PC-3 (cell line): ENCODE measurements at regions not wholly inside any gene's neighbourhood (a gene's known extent, or its start where the extent isn't known, plus 50 kb on each side); places are given as distances from the start of the nearest gene placed in this dataset.

Experiments used
- ATAC-seq: fragments of 200-7000 bp; cut with Tn5 transposase; 2 replicates; pipeline ENCODE4 v1.9.1; 2020; ENCODE audit warnings: mild to moderate bottlenecking, moderate library complexity
- BruUV-seq: library from RNA; stranded (reverse); fragments of 400-500 nt; replicated peaks from 2 replicates; lab custom pipeline; 2021; lab: Mats Ljungman, UMichigan
- CTCF ChIA-PET: fragments of 300-600 bp; sonication (Branson Sonifier 250); formaldehyde crosslinking; loops from one replicate; lab custom pipeline; 2022; ENCODE audit warnings: antibody characterized with exemption; lab: Charles Lee
- POLR2A ChIA-PET: fragments of 300-600 bp; sonication (Branson Sonifier 250); formaldehyde crosslinking; loops from one replicate; lab custom pipeline; 2022; ENCODE audit warnings: antibody characterized with exemption; ENCODE audit not compliant: unreplicated experiment; lab: Charles Lee
- DNase-seq: peaks from one replicate; pipeline ENCODE4 v3.0.0-alpha.2; 2015
- H2AFZ ChIP-seq: fragments of 300-600 bp; sonication (generic); 2 replicates; pipeline ENCODE4 v1.6.0; 2016; ENCODE audit warnings: antibody characterized with exemption, low read length
- H3F3A ChIP-seq: fragments of 300-600 bp; sonication (generic); one replicate; pipeline ENCODE4 v1.6.0; 2017; ENCODE audit warnings: antibody characterized with exemption, low read length, control low read depth, mild to moderate bottlenecking; ENCODE audit not compliant: unreplicated experiment
- H3K27ac ChIP-seq: fragments of 300-600 bp; sonication (generic); 2 replicates; pipeline ENCODE4 v1.5.1; 2016; ENCODE audit warnings: mild to moderate bottlenecking, low read length
- H3K27me3 ChIP-seq: fragments of 300-600 bp; sonication (generic); 2 replicates; pipeline ENCODE4 v1.6.1; 2016; ENCODE audit warnings: low read length, mixed read lengths
- H3K36me3 ChIP-seq: fragments of 300-600 bp; sonication (generic); 2 replicates; pipeline ENCODE4 v1.6.1; 2016; ENCODE audit warnings: low read depth, mixed run types, low read length, mixed read lengths
- H3K4me1 ChIP-seq: fragments of 300-600 bp; sonication (generic); 2 replicates; pipeline ENCODE4 v1.5.1; 2016; ENCODE audit warnings: low read length; ENCODE audit not compliant: insufficient read depth
- H3K4me2 ChIP-seq: fragments of 300-600 bp; sonication (generic); 2 replicates; pipeline ENCODE4 v1.6.0; 2016; ENCODE audit warnings: low read length
- H3K4me3 ChIP-seq: fragments of 300-600 bp; sonication (generic); 2 replicates; pipeline ENCODE4 v1.5.1; 2016; ENCODE audit warnings: mild to moderate bottlenecking, low read length, mixed read lengths
- H3K79me2 ChIP-seq: fragments of 300-600 bp; sonication (generic); 2 replicates; pipeline ENCODE4 v1.6.1; 2017; ENCODE audit warnings: low read length, mixed read lengths
- H3K9ac ChIP-seq: fragments of 300-600 bp; sonication (generic); 2 replicates; pipeline ENCODE4 v1.6.0; 2016; ENCODE audit warnings: mild to moderate bottlenecking, low read length
- H3K9me2 ChIP-seq: fragments of 300-600 bp; sonication (generic); replicated peaks from 2 replicates; pipeline ENCODE4 v1.6.1; 2016; ENCODE audit warnings: mixed run types, low read length, mixed read lengths
- H3K9me3 ChIP-seq: fragments of 300-600 bp; sonication (generic); 2 replicates; pipeline ENCODE4 v1.6.1; 2016; ENCODE audit warnings: low read length, mixed read lengths
- H4K20me1 ChIP-seq: fragments of 300-600 bp; sonication (generic); 2 replicates; pipeline ENCODE4 v1.6.1; 2016; ENCODE audit warnings: low read length, mixed read lengths
- EZH2 ChIP-seq: fragments of 300-600 bp; sonication (generic); IDR thresholded peaks from one replicate; pipeline ENCODE4 v1.6.1; 2017; ENCODE audit warnings: antibody characterized with exemption, mild to moderate bottlenecking, low read length; ENCODE audit not compliant: unreplicated experiment
- EZH2phosphoT487 ChIP-seq: fragments of 300-600 bp; sonication (generic); IDR thresholded peaks from 2 replicates; pipeline ENCODE4 v1.6.1; 2018; ENCODE audit warnings: mild to moderate bottlenecking, antibody characterized with exemption, low read length, borderline replicate concordance
- intact Hi-C: fragments of 100-400 bp; cut with micrococcal nuclease; formaldehyde crosslinking; loops from 2 replicates; pipeline ENCODE4 v1.9.0; 2023
- TF ChIP-seq, protein P1 (sequence below): fragments of 300-600 bp; sonication (generic); conservative IDR thresholded peaks from 2 replicates; pipeline ENCODE4 v1.5.1; 2017; ENCODE audit warnings: antibody characterized with exemption, low read depth, mild to moderate bottlenecking, low read length

GRCh38 chr15:94059013-94059587, 172.3 kb upstream of the MCTP2 start:
- CTCF ChIA-PET: no interaction called here
- Histone ChIP-seq H3K27ac (no peak overlapping the region), H3K36me3 (no peaks in the 10 kb centered on the region), H2AFZ (no peak overlapping the region), H3K4me1 (peaks cover 14% of the 10 kb centered on the region), H3K4me2 (no peak overlapping the region), H3K79me2 (no peaks in the 10 kb centered on the region), H3K9me3 (no peaks in the 10 kb centered on the region), H3F3A (no peaks in the 10 kb centered on the region), H3K9ac (no peak overlapping the region), H3K27me3 (no peaks in the 10 kb centered on the region), H4K20me1 (no peaks in the 10 kb centered on the region), H3K4me3 (no peak overlapping the region), H3K9me2 (no peaks in the 10 kb centered on the region)
- DNase-seq (no peak), ATAC-seq (no peak)
- POLR2A ChIA-PET: no interaction called here
- TF ChIP-seq EZH2 (no peak), EZH2phosphoT487 (no peak)
- intact Hi-C loops: no loop called here
- BruUV-seq: no TSS peak

GRCh38 chr15:94057305-94057704, 174.1 kb upstream of the MCTP2 start:
- TF ChIP-seq, protein P1, sequence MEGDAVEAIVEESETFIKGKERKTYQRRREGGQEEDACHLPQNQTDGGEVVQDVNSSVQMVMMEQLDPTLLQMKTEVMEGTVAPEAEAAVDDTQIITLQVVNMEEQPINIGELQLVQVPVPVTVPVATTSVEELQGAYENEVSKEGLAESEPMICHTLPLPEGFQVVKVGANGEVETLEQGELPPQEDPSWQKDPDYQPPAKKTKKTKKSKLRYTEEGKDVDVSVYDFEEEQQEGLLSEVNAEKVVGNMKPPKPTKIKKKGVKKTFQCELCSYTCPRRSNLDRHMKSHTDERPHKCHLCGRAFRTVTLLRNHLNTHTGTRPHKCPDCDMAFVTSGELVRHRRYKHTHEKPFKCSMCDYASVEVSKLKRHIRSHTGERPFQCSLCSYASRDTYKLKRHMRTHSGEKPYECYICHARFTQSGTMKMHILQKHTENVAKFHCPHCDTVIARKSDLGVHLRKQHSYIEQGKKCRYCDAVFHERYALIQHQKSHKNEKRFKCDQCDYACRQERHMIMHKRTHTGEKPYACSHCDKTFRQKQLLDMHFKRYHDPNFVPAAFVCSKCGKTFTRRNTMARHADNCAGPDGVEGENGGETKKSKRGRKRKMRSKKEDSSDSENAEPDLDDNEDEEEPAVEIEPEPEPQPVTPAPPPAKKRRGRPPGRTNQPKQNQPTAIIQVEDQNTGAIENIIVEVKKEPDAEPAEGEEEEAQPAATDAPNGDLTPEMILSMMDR: no peak
- TF ChIP-seq EZH2 (no peak), EZH2phosphoT487 (no peak)
- Histone ChIP-seq H3K4me1 (peaks cover 14% of the 10 kb centered on the region), H3K4me2 (no peak overlapping the region), H3K9me3 (no peaks in the 10 kb centered on the region), H3K4me3 (no peak overlapping the region), H4K20me1 (no peaks in the 10 kb centered on the region), H3F3A (no peaks in the 10 kb centered on the region), H3K79me2 (no peaks in the 10 kb centered on the region), H3K27ac (no peak overlapping the region), H3K9ac (no peak overlapping the region), H2AFZ (no peak overlapping the region), H3K36me3 (no peaks in the 10 kb centered on the region), H3K27me3 (no peaks in the 10 kb centered on the region), H3K9me2 (no peaks in the 10 kb centered on the region)
- POLR2A ChIA-PET: no interaction called here
- ATAC-seq: no peak
- CTCF ChIA-PET: no interaction called here
- BruUV-seq: no TSS peak
- no peak for DNase-seq
- intact Hi-C loops: no loop called here

DNA sequence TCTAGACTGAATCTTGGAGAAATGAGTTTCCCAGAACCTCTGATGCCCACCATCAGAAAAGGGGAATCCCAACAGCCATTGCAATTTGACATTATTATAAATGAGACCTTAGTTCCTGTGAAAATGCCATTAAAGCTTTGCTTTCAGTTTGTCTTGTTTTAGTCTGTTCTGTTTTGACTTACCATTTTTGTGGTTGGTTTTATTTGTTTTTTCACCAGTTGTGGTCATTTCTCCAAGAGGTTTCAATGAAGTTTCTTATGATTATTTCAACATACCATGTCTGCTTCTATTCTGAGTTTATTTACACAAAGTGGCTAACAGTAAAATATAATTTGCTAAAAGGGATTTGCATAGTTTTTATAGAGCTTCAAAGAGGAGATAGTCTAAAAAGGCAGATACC, 175.0 kb upstream of the MCTP2 start:
- no peak for TF ChIP-seq EZH2phosphoT487
- no peak for TF ChIP-seq EZH2
- TF ChIP-seq, protein P1: no peak
- intact Hi-C loops: no loop called here
- POLR2A ChIA-PET: no interaction called here
- no peak overlapping the region for H3K27ac ChIP-seq
- no peaks in the 10 kb centered on the region for H4K20me1 ChIP-seq
- H2AFZ ChIP-seq: no peak overlapping the region
- H3K4me1 ChIP-seq: peaks cover 11% of the 10 kb centered on the region
- CTCF ChIA-PET: interaction anchor here (0.5 kb wide), 1 partner anchor 1248 kb away, joined by 8 read pairs; no protein-coding TSS in a partner anchor
- H3K9me2 ChIP-seq: no peaks in the 10 kb centered on the region
- H3K4me3 ChIP-seq: no peak overlapping the region
- H3K9ac ChIP-seq: no peak overlapping the region
- no peaks in the 10 kb centered on the region for H3K36me3 ChIP-seq
- peaks cover 3% of the 10 kb centered on the region; the same call in 1 of the 2 replicates for H3K9me3 ChIP-seq
- H3K4me2 ChIP-seq: no peak overlapping the region
- H3K79me2 ChIP-seq: no peaks in the 10 kb centered on the region
- no peaks in the 10 kb centered on the region for H3F3A ChIP-seq
- ATAC-seq (no peak), DNase-seq (peak; percentile 6)
- no TSS peak for BruUV-seq
- no peaks in the 10 kb centered on the region for H3K27me3 ChIP-seq
